HG03175 (cell line): ENCODE measurements at regions not wholly inside any gene's neighbourhood (a gene's known extent, or its start where the extent isn't known, plus 50 kb on each side); places are given as distances from the start of the nearest gene placed in this dataset.

Source experiments
- ATAC-seq: cut with Tn5 transposase; IDR thresholded peaks from one replicate; pipeline ENCODE4 v1.9.1; 2021; ENCODE audit warnings: mild to moderate bottlenecking, moderate library complexity; ENCODE audit not compliant: unreplicated experiment

- ATAC-seq: no peak
These were observed 60.8 kb upstream of the FAM3C start for GRCh38 chr7:121456785-121457359.

- no peak for ATAC-seq
These were observed 59.9 kb upstream of the FAM3C start for GRCh38 chr7:121456015-121456414.

- ATAC-seq: no peak
These were observed 56.3 kb upstream of the FAM3C start for GRCh38 chr7:121452389-121452788.

- no peak for ATAC-seq
These were observed 55.4 kb upstream of the FAM3C start for GRCh38 chr7:121451367-121452094.

- ATAC-seq: no peak
These were observed 54.6 kb upstream of the FAM3C start for GRCh38 chr7:121450631-121451198.

- ATAC-seq: no peak
These were observed 53.7 kb upstream of the FAM3C start for GRCh38 chr7:121449735-121450240.

GRCh38 chr7:121449329-121449728, 53.2 kb upstream of the FAM3C start:
- ATAC-seq: no peak

GRCh38 chr7:121448429-121448828, 52.3 kb upstream of the FAM3C start:
- ATAC-seq: no peak

GRCh38 chr7:121447911-121448300, 51.8 kb upstream of the FAM3C start:
- no peak for ATAC-seq

- ATAC-seq: no peak
These were observed 51.3 kb upstream of the FAM3C start for GRCh38 chr7:121447243-121447910.

GRCh38 chr7:121446526-121446925, 50.4 kb upstream of the FAM3C start:
- ATAC-seq: no peak
